Loucy (cell line): ENCODE measurements at regions not wholly inside any gene's neighbourhood (a gene's known extent, or its start where the extent isn't known, plus 50 kb on each side); places are given as distances from the start of the nearest gene placed in this dataset.

ENCODE experiments used
- EZH2phosphoT487 ChIP-seq: fragments of 200-600 bp; IDR thresholded peaks from 2 replicates; pipeline ENCODE4 v1.6.1; 2018; ENCODE audit warnings: antibody characterized with exemption, mild to moderate bottlenecking, moderate library complexity, borderline replicate concordance
- TF ChIP-seq, protein P1 (sequence below): fragments of 200-600 bp; sonication (generic); conservative IDR thresholded peaks from 2 replicates; pipeline ENCODE4 v1.5.1; 2014; ENCODE audit warnings: mild to moderate bottlenecking, antibody characterized with exemption, low read length

DNA sequence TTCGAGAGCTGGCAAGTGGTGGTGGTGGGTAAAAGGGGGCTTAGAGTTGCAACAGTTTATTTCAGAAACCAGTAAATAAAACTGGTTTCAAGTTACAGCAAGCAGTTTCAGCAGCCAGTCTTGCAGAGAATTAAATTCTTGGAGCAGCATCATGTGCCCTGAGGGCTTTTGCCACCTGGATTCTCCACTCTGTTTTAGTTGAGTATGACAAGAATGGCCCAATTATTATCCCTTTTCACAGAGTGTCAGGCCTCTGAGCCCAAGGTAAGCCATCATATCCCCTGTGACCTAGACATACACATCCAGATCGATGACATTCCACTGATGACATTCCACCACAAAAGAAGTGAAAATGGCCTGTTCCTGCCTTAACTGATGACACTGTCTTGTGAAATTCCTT is 72.8 kb upstream of the FANCL start:
- no peak for TF ChIP-seq EZH2phosphoT487
- TF ChIP-seq, protein P1, sequence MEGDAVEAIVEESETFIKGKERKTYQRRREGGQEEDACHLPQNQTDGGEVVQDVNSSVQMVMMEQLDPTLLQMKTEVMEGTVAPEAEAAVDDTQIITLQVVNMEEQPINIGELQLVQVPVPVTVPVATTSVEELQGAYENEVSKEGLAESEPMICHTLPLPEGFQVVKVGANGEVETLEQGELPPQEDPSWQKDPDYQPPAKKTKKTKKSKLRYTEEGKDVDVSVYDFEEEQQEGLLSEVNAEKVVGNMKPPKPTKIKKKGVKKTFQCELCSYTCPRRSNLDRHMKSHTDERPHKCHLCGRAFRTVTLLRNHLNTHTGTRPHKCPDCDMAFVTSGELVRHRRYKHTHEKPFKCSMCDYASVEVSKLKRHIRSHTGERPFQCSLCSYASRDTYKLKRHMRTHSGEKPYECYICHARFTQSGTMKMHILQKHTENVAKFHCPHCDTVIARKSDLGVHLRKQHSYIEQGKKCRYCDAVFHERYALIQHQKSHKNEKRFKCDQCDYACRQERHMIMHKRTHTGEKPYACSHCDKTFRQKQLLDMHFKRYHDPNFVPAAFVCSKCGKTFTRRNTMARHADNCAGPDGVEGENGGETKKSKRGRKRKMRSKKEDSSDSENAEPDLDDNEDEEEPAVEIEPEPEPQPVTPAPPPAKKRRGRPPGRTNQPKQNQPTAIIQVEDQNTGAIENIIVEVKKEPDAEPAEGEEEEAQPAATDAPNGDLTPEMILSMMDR, result no peak
